ENCODE measurements at regions not wholly inside any gene's neighbourhood (a gene's known extent, or its start where the extent isn't known, plus 50 kb on each side); places are given as distances from the start of the nearest gene placed in this dataset.
"Not testable (repeated sequence)": the region's sequence is repeated elsewhere in the genome, so short reads cannot be mapped to it uniquely, and the experiment has no call there.

GRCh38 chr2:76170856-76171255 is 460.1 kb upstream of the GCFC2 start:
- no peak for DNase-seq (ENCODE audit: low read depth in 2 of 2)

- no peak for DNase-seq (ENCODE audit: low read depth in 2 of 2)
Measured at GRCh38 chr2:76170009-76170384, 459.3 kb upstream of the GCFC2 start.

DNA sequence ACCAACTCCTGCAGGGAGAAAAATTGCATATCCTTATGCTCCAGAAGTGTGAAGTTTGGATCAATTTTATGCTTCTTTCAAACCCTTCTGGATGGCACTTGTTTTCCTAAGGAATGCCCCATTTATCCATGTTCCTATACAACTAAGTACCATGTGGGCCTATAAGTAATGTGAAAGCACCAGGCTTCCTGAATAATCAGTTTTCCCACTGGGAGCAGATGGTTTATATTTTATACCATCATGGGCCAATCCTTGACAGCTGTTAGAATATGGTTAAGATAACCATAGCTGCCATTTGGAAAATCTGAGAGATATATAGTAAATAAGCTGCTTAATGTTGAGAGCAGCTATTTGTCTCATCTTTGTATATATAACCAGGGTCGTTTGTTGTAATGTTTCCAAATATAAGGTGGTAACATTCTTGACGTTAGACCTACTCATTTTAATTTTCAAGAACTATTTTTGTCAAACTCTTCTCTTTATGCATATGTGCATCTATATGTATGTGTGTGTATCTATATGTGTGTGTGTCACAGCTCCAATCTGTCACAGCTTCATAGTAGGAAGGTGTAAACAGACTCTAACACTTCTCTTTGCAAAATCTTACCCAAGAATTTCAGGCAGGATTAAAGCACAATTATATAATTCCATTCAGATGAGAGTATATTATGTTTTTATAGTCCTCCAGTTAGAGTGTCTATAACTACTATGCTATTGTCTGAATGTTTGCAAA is 458.7 kb upstream of the GCFC2 start:
- no peak for DNase-seq (ENCODE audit: low read depth in 2 of 2)

DNA sequence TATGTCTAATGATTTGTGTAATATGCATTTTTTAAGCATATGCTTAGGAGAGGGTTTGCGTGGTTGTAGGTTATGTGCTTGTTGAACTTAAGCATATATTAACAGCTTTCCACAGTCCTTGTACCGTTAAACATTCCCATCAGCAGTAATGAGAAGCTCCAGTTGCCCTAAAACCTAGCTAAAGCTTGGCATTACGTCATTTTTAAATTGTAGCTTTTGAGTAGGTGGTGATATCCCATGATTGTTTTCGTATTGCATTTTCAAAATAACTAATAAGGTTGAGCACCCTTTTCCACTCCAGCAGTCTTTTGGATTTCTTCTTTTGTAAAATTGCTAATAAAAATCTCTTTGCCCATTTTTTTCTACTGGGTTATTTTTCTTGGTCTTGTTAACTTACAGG is 453.1 kb upstream of the GCFC2 start:
- DNase-seq (ENCODE audit: low read depth in 2 of 2) = no peak

DNA sequence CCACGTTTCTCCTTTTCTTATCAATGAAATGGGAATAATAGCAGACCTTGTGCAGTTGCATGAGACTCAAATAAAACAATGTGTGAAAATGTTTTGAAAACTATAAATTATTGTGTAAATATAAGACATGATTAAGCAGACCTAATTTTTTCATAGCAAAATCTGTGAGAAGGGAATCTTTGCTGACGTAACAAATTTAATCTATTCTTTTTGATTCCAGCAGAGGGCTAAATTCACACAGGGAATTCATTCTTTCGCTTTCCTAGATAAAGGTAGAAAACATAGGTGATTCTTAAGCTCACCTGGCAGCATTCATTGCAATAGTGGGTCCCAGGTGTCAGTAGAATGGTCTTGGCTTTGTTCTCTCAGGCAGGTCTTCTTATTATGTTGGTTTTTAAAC is 450.0 kb upstream of the GCFC2 start:
- no peak for DNase-seq (ENCODE audit: low read depth in 2 of 2)

DNA sequence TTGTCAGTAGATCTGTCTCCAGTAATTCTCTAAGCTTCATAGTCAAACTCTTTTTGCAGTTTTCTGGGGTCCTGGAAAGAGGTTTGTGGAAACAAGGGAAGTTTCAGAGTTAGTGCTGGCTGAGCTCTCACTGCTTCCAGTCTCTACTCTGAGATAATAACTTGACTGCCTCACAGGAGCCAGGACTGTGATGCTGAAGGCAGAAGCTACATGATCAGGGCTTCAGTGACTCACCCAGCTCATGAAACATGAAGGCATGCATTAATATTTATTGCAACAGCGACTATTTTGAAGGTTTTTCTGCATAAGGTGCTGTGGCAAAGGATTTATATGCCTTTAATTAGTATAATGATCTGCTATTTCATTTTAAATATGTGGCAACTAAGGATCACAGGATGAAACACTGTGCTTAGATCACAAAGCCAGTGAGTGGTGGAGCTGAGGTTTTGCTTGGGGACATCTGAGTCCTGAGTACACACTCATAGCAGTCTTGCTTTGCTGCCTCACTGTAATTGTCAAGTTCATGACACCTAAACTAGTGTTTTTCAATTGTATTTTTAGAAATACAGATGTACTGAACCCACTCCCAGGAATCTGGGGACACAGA is 448.4 kb upstream of the GCFC2 start:
- no peak for DNase-seq (ENCODE audit: low read depth in 2 of 2)

DNA sequence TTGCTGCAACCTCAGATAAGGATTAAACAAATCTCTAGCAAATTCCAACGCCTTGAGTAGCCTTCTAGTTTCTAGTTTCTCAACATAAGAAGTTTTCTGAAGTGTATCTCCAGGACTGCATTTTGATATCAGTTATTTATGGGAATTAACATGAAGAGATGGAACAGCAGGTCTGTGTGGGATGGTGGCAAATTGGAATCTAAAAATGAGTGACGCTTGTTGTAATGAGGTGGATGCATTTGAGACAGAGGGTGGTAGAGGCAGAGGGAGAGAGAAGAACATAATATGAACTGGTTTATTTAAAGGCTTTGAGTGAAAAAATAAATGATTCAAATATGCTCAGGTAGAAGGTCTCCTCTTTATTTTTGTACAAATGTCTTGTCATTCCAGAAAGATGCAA is 446.8 kb upstream of the GCFC2 start:
- no peak for DNase-seq (ENCODE audit: low read depth in 2 of 2)

- no peak for DNase-seq (ENCODE audit: low read depth in 2 of 2)
Measured at GRCh38 chr2:76154981-76155380, 444.3 kb upstream of the GCFC2 start.

DNA sequence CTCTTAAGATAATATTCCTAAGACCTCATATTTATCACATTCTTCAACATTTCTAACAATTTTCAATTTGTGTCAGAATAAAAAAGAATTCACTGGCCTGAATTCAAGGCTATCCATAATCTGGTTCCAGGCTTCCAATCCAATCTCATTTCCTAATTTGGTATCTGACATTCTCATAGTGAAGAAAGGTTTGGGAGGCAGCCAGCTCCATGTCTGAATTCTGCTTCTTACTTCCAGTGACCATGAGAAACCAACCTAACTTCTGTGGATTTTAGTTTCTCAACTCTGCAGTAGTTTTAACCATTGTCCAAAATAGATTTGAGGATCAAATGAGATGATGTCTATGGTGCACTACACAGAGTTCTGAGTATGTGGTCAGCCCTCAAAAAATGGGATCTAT is 439.1 kb upstream of the GCFC2 start:
- DNase-seq (ENCODE audit: low read depth in 2 of 2) = no peak

DNA sequence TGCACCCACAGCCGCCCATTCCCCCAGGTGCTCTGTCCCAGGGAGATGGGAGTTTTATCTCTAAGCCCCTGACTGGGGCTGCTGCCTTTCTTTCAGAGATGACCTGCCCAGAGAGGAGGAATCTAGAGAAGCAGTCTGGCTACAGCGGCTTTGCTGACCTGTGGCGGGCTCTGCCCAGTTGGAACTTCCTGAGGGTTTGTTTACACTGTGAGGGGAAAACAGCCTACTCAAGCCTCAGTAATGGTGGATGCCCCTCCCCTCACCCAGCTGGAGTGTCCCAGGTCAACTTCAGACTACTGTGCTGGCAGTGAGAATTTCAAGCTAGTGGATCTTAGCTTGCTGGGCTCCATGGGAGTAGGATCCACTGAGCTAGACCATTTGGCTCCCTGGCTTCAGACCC is 428.6 kb upstream of the GCFC2 start:
- not testable (repeated sequence) for DNase-seq (ENCODE audit: low read depth in 2 of 2)

- DNase-seq (ENCODE audit: low read depth in 2 of 2) = no peak
Measured at GRCh38 chr2:76128622-76129021, 417.9 kb upstream of the GCFC2 start.

GRCh38 chr2:76120176-76120575 is 409.5 kb upstream of the GCFC2 start:
- DNase-seq (ENCODE audit: low read depth in 2 of 2) = no peak

- DNase-seq (ENCODE audit: low read depth in 2 of 2) = no peak
Measured at GRCh38 chr2:76089683-76090082, 379.0 kb upstream of the GCFC2 start.

- DNase-seq (ENCODE audit: low read depth in 2 of 2) = no peak
Measured at GRCh38 chr2:76083248-76083647, 372.5 kb upstream of the GCFC2 start.

- no peak for DNase-seq (ENCODE audit: low read depth in 2 of 2)
Measured at GRCh38 chr2:76082509-76082908, 371.8 kb upstream of the GCFC2 start.

DNA sequence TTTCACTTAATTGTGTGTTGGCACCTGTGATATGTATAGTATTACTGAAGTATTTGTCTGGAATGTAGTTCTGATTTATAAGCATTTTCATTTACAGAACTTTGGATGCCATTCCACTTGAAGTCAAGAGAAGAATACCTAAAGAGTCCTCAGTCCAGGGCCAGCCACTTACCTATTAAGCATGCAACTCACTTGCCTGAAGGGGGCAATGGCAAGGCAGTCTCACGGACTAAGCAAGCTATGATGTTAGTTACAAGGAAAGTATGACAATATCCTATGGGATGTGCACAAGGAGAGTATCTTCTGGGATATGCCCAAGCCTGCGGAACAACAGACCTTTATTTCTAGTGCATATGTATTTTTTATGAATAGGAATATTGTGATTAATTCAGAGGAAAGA is 369.4 kb upstream of the GCFC2 start:
- no peak for DNase-seq (ENCODE audit: low read depth in 2 of 2)

GRCh38 chr2:76075126-76075525 is 364.4 kb upstream of the GCFC2 start:
- DNase-seq (ENCODE audit: low read depth in 2 of 2) = no peak

DNA sequence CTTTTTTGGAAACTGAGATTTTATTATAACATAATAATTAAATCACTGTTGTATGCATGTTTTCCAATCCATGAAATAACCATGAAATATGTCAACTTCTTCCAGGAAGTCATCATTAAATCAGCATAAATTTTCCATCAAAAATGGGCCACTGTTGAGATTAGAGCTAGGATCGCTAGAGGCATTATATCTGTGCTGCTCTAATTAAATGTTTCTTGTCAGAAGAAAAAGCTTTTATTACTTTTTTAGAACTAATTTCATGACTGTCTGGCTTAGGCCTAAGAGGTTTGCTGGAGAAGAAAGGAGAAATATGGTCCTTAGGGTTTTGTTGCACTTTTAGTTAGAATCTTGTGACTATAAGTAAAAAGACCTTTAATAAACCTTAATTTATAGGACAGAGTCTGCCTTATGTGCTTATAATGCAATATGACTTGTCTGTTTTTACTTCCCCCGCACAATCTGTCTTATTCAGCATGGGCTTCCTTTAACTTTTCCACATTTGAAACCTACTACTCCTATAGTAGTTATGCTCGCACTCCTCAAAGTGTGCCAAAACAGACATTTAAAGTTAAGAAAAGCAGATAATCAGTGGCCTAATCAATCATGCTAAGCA is 363.4 kb upstream of the GCFC2 start:
- no peak for DNase-seq (ENCODE audit: low read depth in 2 of 2)

DNA sequence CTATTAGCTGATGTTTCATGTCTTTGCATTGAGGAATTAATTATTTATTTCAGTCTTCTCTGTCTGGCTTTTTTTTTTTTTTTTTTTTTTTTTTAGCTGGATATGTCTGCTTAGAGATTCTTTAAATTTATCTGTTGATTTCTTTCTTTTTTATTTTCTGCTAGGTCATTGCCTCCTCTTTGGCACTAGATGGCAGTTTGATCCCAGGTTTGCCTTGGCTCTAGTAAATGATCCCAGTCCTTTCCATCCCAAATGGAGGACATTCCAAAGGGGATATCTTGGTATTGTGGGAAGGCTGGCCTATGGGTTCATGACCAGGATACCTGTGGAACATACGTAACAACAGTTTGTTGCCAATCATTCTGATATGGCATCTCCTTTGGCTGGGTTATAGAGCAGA is 339.5 kb upstream of the GCFC2 start:
- DNase-seq (ENCODE audit: low read depth in 2 of 2) = no peak

DNA sequence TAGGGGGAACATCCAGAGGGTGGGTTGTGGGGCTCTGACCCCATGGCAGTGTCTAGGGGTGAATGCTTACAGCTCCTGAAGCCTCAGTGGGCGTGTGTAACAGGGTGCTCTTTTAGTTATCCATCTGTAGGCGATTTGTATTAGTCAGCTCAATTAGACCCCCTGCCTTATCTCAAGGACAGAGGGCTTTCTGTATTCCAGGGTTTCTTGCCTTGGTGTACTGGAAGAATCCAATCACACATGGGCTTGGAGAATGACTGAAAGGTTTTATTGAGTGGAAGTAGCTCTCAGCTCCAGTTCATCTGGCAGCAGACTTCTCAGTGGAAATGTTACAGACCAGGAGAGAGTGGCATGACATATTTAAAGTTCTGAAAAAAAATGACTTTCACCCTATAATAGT is 334.0 kb upstream of the GCFC2 start:
- no peak for DNase-seq (ENCODE audit: low read depth in 2 of 2)

GRCh38 chr2:76039505-76039904 is 328.8 kb upstream of the GCFC2 start:
- no peak for DNase-seq (ENCODE audit: low read depth in 2 of 2)

- DNase-seq (ENCODE audit: low read depth in 2 of 2) = no peak
Measured at GRCh38 chr2:76027761-76028160, 317.0 kb upstream of the GCFC2 start.

GRCh38 chr2:76019128-76019527 is 308.4 kb upstream of the GCFC2 start:
- DNase-seq (ENCODE audit: low read depth in 2 of 2) = no peak
